HepG2 (cell line): ENCODE measurements at regions not wholly inside any gene's neighbourhood (a gene's known extent, or its start where the extent isn't known, plus 50 kb on each side); places are given as distances from the start of the nearest gene placed in this dataset.

Source experiments
- ATAC-seq: fragments of 200-7000 bp; cut with Tn5 transposase; 3 replicates; pipeline ENCODE4 v1.9.1; 2020; ENCODE audit warnings: mild to moderate bottlenecking, moderate library complexity
- BruUV-seq: library from RNA; stranded (reverse); fragments of 400-500 nt; replicated peaks from 2 replicates; lab custom pipeline; 2021; lab: Mats Ljungman, UMichigan
- CTCF ChIA-PET: fragments of 300-600 bp; formaldehyde crosslinking; extraction: SDS; loops from one replicate; lab custom pipeline; 2021; ENCODE audit warnings: low total read pairs, inconsistent platforms, low intra/inter-chr PET ratio; lab: Yijun Ruan, JAX
- POLR2A ChIA-PET: fragments of 350-600 bp; sonication (Branson Sonifier 250); formaldehyde crosslinking; loops from one replicate; lab custom pipeline; 2020; ENCODE audit warnings: antibody characterized with exemption, inconsistent platforms; lab: Yijun Ruan, JAX
- DNase-seq: peaks from one replicate; pipeline ENCODE4 v3.0.0-alpha.2; 2015; ENCODE audit warnings: low spot score
- FAIRE-seq: peaks from 3 replicates; lab custom pipeline; 2011; peaks lifted over from hg19 to GRCh38; lab: Jason Lieb, UNC
- H2AFZ ChIP-seq: one replicate; pipeline ENCODE4 v1.6.1; 2011; ENCODE audit warnings: low read length, inconsistent platforms
- H3K27ac ChIP-seq: fragments of 300-600 bp; 3 replicates; pipeline ENCODE4 v1.8.0; 2011; ENCODE audit warnings: mixed run types, mild to moderate bottlenecking, mixed read lengths, low read length, inconsistent platforms; ENCODE audit not compliant: insufficient read depth; ENCODE audit errors: extremely low read length
- H3K27me3 ChIP-seq, 2 experiments: fragments of 200-600 bp in 1 of 2; 2 replicates in 1 of 2; 3 replicates in 1 of 2; pipeline versions ENCODE4 v1.6.0 to v1.8.0; 2011; ENCODE audit warnings: low read length in 2 of 2, mild to moderate bottlenecking in 2 of 2, moderate library complexity in 2 of 2, inconsistent platforms in 1 of 2; ENCODE audit not compliant: insufficient read depth in 2 of 2, control insufficient read depth in 1 of 2
- H3K36me3 ChIP-seq, 2 experiments: fragments of 200-600 bp in 1 of 2; replicated peaks in 1 of 2; 2 replicates in 1 of 2; 3 replicates in 1 of 2; pipeline versions ENCODE4 v1.5.1 to v1.8.0; 2011; ENCODE audit warnings: low read length in 2 of 2, inconsistent platforms in 1 of 2; ENCODE audit not compliant: insufficient read depth in 2 of 2, control insufficient read depth in 1 of 2
- H3K4me1 ChIP-seq: 2 replicates; pipeline ENCODE4 v1.5.1; 2012; ENCODE audit warnings: low read length, inconsistent platforms; ENCODE audit not compliant: insufficient read depth
- H3K4me2 ChIP-seq: 2 replicates; pipeline ENCODE4 v1.6.0; 2011; ENCODE audit warnings: low read depth, low read length, inconsistent platforms
- H3K4me3 ChIP-seq, 3 experiments: fragments of 200-600 bp in 1 of 3; sonication (generic), shearing (Covaris generic) in 1 of 3; replicated peaks in 1 of 3; 2 replicates each; pipeline ENCODE4 v1.5.1; 2011 to 2016; ENCODE audit warnings: low read length in 3 of 3, inconsistent platforms in 2 of 3, low read depth in 2 of 3, mild to moderate bottlenecking in 2 of 3, control low read depth in 1 of 3, mixed read lengths in 1 of 3; ENCODE audit not compliant: insufficient read depth in 1 of 3
- H3K79me2 ChIP-seq: one replicate; pipeline ENCODE4 v1.6.1; 2011; ENCODE audit warnings: low read length, inconsistent platforms; ENCODE audit not compliant: insufficient read depth
- H3K9ac ChIP-seq: 2 replicates; pipeline ENCODE4 v1.6.0; 2011; ENCODE audit warnings: mild to moderate bottlenecking, low read depth, low read length, inconsistent platforms; ENCODE audit not compliant: insufficient read depth
- H3K9me3 ChIP-seq: 2 replicates; pipeline ENCODE4 v1.5.1; 2012; ENCODE audit warnings: mild to moderate bottlenecking, low read length
- H4K20me1 ChIP-seq: 2 replicates; pipeline ENCODE4 v1.6.0; 2011; ENCODE audit warnings: inconsistent platforms, mild to moderate bottlenecking, low read length, moderate library complexity; ENCODE audit not compliant: insufficient read depth
- GTF2F1 ChIP-seq: fragments of 150-350 bp; IDR thresholded peaks from 2 replicates; pipeline ENCODE4 v1.6.1; 2014; ENCODE audit warnings: low read length
- KMT2A ChIP-seq: sonication (generic); formaldehyde crosslinking; IDR thresholded peaks from 2 replicates; pipeline ENCODE4 v1.4.0; 2020; ENCODE audit warnings: missing genetic modification reagents
- SMARCE1 ChIP-seq: fragments of 450-650 bp; IDR thresholded peaks from 2 replicates; pipeline ENCODE4 v1.6.1; 2017; ENCODE audit warnings: borderline replicate concordance
- WGBS: methylation state at CpG from one replicate; pipeline ENCODE4 v1.1.6; 2017; ENCODE audit warnings: low lambda C conversion rate; 5-methylcytosine and 5-hydroxymethylcytosine counted together
- in situ Hi-C: cut with HindIII; loops from 2 replicates; pipeline ENCODE4 v1.10.0; 2017; ENCODE audit warnings: low pct_unique_long_range_greater_than_20kb; ENCODE audit not compliant: extremely low pct_ligation_motif_present
- intact Hi-C: fragments of 100-400 bp; cut with micrococcal nuclease; formaldehyde crosslinking; loops from one replicate; pipeline ENCODE4 v1.10.0; 2022; ENCODE audit not compliant: unreplicated experiment
- TF ChIP-seq, protein P1 (sequence below): sonication (generic); formaldehyde crosslinking; IDR thresholded peaks from 2 replicates; pipeline ENCODE4 v1.4.0; 2020; ENCODE audit warnings: low read depth, mild to moderate bottlenecking, missing genetic modification reagents
- TF ChIP-seq, protein P2 (sequence below): sonication (generic); formaldehyde crosslinking; IDR thresholded peaks from 2 replicates; pipeline ENCODE4 v1.4.0; 2020; ENCODE audit warnings: low read depth, missing genetic modification reagents

DNA sequence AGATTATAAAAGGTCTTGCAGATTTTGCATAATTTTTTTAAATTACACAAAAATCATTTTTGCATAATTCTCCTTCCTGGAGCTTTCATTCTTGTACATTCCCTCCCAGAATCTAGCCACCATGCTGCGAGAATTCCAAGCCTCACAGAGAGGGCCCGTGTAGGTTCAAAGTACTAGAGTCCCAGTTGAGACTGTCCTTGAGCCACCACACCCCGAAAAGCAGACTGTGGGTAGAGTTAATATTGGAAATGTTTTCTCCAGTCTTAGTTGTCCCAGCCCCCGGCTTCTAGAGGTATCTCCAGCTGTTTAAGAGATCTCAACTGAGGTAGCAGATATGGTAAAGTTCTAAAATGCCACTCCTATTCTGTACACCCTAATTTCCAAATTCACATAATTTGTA, 407.3 kb upstream of the ANO3 start:
- Histone ChIP-seq H3K27me3 (no peaks in the 10 kb centered on the region), H2AFZ (no peak overlapping the region), H3K9ac (no peak overlapping the region), H3K9me3 (peaks cover 22% of the 10 kb centered on the region), H4K20me1 (no peaks in the 10 kb centered on the region), H3K79me2 (no peaks in the 10 kb centered on the region), H3K4me2 (no peak overlapping the region), H3K36me3 (no peaks in the 10 kb centered on the region), H3K4me1 (no peaks in the 10 kb centered on the region), H3K4me3 (no peak overlapping the region), H3K27ac (no peak overlapping the region)
- FAIRE-seq (no peak), DNase-seq (no peak), ATAC-seq (no peak)
- in situ Hi-C loops, result no loop called here
- WGBS, result 5% methylated on average over 4 of the region's 4 CpGs
- POLR2A ChIA-PET, result no interaction called here
- CTCF ChIA-PET, result no interaction called here
- TF ChIP-seq KMT2A (CRISPR knock-in tag) (no peak), SMARCE1 (no peak), GTF2F1 (no peak)
- TF ChIP-seq, protein P1, sequence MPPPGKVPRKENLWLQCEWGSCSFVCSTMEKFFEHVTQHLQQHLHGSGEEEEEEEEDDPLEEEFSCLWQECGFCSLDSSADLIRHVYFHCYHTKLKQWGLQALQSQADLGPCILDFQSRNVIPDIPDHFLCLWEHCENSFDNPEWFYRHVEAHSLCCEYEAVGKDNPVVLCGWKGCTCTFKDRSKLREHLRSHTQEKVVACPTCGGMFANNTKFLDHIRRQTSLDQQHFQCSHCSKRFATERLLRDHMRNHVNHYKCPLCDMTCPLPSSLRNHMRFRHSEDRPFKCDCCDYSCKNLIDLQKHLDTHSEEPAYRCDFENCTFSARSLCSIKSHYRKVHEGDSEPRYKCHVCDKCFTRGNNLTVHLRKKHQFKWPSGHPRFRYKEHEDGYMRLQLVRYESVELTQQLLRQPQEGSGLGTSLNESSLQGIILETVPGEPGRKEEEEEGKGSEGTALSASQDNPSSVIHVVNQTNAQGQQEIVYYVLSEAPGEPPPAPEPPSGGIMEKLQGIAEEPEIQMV, result no peak
- TF ChIP-seq, protein P2, sequence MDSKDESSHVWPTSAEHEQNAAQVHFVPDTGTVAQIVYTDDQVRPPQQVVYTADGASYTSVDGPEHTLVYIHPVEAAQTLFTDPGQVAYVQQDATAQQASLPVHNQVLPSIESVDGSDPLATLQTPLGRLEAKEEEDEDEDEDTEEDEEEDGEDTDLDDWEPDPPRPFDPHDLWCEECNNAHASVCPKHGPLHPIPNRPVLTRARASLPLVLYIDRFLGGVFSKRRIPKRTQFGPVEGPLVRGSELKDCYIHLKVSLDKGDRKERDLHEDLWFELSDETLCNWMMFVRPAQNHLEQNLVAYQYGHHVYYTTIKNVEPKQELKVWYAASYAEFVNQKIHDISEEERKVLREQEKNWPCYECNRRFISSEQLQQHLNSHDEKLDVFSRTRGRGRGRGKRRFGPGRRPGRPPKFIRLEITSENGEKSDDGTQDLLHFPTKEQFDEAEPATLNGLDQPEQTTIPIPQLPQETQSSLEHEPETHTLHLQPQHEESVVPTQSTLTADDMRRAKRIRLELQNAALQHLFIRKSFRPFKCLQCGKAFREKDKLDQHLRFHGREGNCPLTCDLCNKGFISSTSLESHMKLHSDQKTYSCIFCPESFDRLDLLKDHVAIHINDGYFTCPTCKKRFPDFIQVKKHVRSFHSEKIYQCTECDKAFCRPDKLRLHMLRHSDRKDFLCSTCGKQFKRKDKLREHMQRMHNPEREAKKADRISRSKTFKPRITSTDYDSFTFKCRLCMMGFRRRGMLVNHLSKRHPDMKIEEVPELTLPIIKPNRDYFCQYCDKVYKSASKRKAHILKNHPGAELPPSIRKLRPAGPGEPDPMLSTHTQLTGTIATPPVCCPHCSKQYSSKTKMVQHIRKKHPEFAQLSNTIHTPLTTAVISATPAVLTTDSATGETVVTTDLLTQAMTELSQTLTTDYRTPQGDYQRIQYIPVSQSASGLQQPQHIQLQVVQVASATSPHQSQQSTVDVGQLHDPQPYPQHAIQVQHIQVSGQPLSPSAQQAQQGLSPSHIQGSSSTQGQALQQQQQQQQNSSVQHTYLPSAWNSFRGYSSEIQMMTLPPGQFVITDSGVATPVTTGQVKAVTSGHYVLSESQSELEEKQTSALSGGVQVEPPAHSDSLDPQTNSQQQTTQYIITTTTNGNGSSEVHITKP (CRISPR knock-in tag), result no peak
- BruUV-seq, result no TSS peak
- intact Hi-C loops, result no loop called here
